GM12878 (cell line): ENCODE measurements at regions not wholly inside any gene's neighbourhood (a gene's known extent, or its start where the extent isn't known, plus 50 kb on each side); places are given as distances from the start of the nearest gene placed in this dataset.

ENCODE experiments used
- ATAC-seq: fragments of 200-7000 bp; cut with Tn5 transposase; 3 replicates; pipeline ENCODE4 v1.9.1; 2020; ENCODE audit warnings: mild to moderate bottlenecking, moderate library complexity
- BruUV-seq: library from RNA; stranded (reverse); fragments of 400-500 nt; replicated peaks from 2 replicates; lab custom pipeline; 2021; lab: Mats Ljungman, UMichigan
- CTCF ChIA-PET: fragments of 300-600 bp; sonication (Branson Sonifier 250); formaldehyde crosslinking; extraction: SDS; loops from one replicate; lab custom pipeline; 2021; ENCODE audit warnings: inconsistent platforms; lab: Yijun Ruan, JAX
- POLR2A ChIA-PET: fragments of 350-600 bp; formaldehyde crosslinking; extraction: SDS; loops from one replicate; lab custom pipeline; 2021; ENCODE audit warnings: inconsistent platforms; lab: Charles Lee
- RAD21 ChIA-PET: fragments of 300-600 bp; sonication (Branson Sonifier 250); formaldehyde crosslinking; loops from one replicate; lab custom pipeline; 2023; ENCODE audit warnings: antibody characterized with exemption; ENCODE audit not compliant: unreplicated experiment; lab: Charles Lee
- SMC1A ChIA-PET: fragments of 300-600 bp; sonication (Branson Sonifier 250); formaldehyde crosslinking; loops from one replicate; lab custom pipeline; 2023; ENCODE audit not compliant: unreplicated experiment, uncharacterized antibody; lab: Charles Lee
- DNase-seq: peaks from one replicate; pipeline ENCODE4 v3.0.0-alpha.2; 2011; ENCODE audit warnings: low read depth, low spot score
- FAIRE-seq: peaks from 3 replicates; lab custom pipeline; 2011; peaks lifted over from hg19 to GRCh38; lab: Jason Lieb, UNC
- H2AFZ ChIP-seq: 2 replicates; pipeline ENCODE4 v1.6.0; 2011; ENCODE audit warnings: low read depth, low read length, control low read depth; ENCODE audit not compliant: control insufficient read depth
- H3K27ac ChIP-seq: 2 replicates; pipeline ENCODE4 v1.5.1; 2011; ENCODE audit warnings: control low read depth; ENCODE audit not compliant: control insufficient read depth, insufficient read depth
- H3K27me3 ChIP-seq, 2 experiments: replicated peaks in 1 of 2; 2 replicates each; pipeline versions ENCODE4 v1.6.0 to v1.6.1; 2011; ENCODE audit warnings: low read length in 1 of 2; ENCODE audit not compliant: control insufficient read depth in 2 of 2, insufficient read depth in 2 of 2
- H3K36me3 ChIP-seq, 2 experiments: 2 replicates each; pipeline ENCODE4 v1.5.1; 2011; ENCODE audit warnings: low read length in 1 of 2; ENCODE audit not compliant: control insufficient read depth in 2 of 2, insufficient read depth in 2 of 2
- H3K4me1 ChIP-seq: 2 replicates; pipeline ENCODE4 v1.6.1; 2011; ENCODE audit warnings: mild to moderate bottlenecking, low read length, moderate library complexity, mixed read lengths; ENCODE audit not compliant: control insufficient read depth, insufficient read depth
- H3K4me2 ChIP-seq: 2 replicates; pipeline ENCODE4 v1.6.0; 2011; ENCODE audit warnings: control low read depth; ENCODE audit not compliant: control insufficient read depth, insufficient read depth
- H3K4me3 ChIP-seq: fragments of 200-600 bp; sonication (generic); 2 replicates; pipeline ENCODE4 v1.5.1; 2016
- H3K79me2 ChIP-seq: 2 replicates; pipeline ENCODE4 v1.6.0; 2011; ENCODE audit warnings: low read length; ENCODE audit not compliant: control insufficient read depth, insufficient read depth
- H3K9ac ChIP-seq: 2 replicates; pipeline ENCODE4 v1.8.0; 2011; ENCODE audit warnings: low read length, control low read depth, mixed read lengths; ENCODE audit not compliant: control insufficient read depth, insufficient read depth
- H3K9me3 ChIP-seq: replicated peaks from 3 replicates; pipeline ENCODE4 v1.5.1; 2011; ENCODE audit warnings: mild to moderate bottlenecking, low read length; ENCODE audit not compliant: control insufficient read depth, insufficient read depth
- H4K20me1 ChIP-seq: 2 replicates; pipeline ENCODE4 v1.6.0; 2011; ENCODE audit not compliant: control insufficient read depth, insufficient read depth
- HDAC6 ChIP-seq: fragments of 200-600 bp; sonication (generic); IDR thresholded peaks from one replicate; pipeline ENCODE4 v1.8.0; 2017; ENCODE audit warnings: antibody characterized with exemption; ENCODE audit not compliant: unreplicated experiment
- KDM1A ChIP-seq: fragments of 200-600 bp; sonication (generic); IDR thresholded peaks from 2 replicates; pipeline ENCODE4 v1.6.1; 2016; ENCODE audit warnings: borderline replicate concordance
- NR2F1 ChIP-seq: fragments of 450-650 bp; conservative IDR thresholded peaks from 2 replicates; pipeline ENCODE4 v1.6.1; 2017; ENCODE audit warnings: mild to moderate bottlenecking
- NRF1 ChIP-seq: conservative IDR thresholded peaks from 2 replicates; pipeline ENCODE4 v1.6.1; 2011; ENCODE audit warnings: mild to moderate bottlenecking, low read depth, low read length, improper control_type of control experiment
- PBX3 ChIP-seq: IDR thresholded peaks from 2 replicates; pipeline ENCODE4 v1.6.1; 2011; ENCODE audit warnings: mild to moderate bottlenecking, low read depth, low read length, moderate library complexity; ENCODE audit not compliant: insufficient replicate concordance
- RAD21 ChIP-seq: IDR thresholded peaks from 2 replicates; pipeline ENCODE4 v1.6.1; 2011; ENCODE audit warnings: mild to moderate bottlenecking, low read depth, low read length, moderate library complexity; ENCODE audit not compliant: insufficient read depth
- ZNF622 ChIP-seq: fragments of 450-650 bp; IDR thresholded peaks from 2 replicates; pipeline ENCODE4 v1.6.1; 2017; ENCODE audit warnings: mild to moderate bottlenecking, inconsistent platforms
- WGBS: methylation state at CpG from one replicate; pipeline ENCODE4 v1.1.6; 2016; ENCODE audit warnings: low lambda C conversion rate; ENCODE audit not compliant: insufficient replicate concordance, insufficient coverage; ENCODE audit errors: missing lambda C conversion rate; 5-methylcytosine and 5-hydroxymethylcytosine counted together
- in situ Hi-C: fragments of 300-500 bp; cut with MboI; formaldehyde crosslinking; loops from 9 replicates; pipeline ENCODE4 v1.14.3; 2018; ENCODE audit warnings: mixed read lengths
- intact Hi-C: fragments of 100-400 bp; cut with micrococcal nuclease; formaldehyde crosslinking; loops from one replicate; pipeline ENCODE4 v1.14.2; 2022; ENCODE audit not compliant: unreplicated experiment
- TF ChIP-seq, protein P1 (sequence below): fragments of 450-650 bp; conservative IDR thresholded peaks from 2 replicates; pipeline ENCODE4 v1.6.1; 2017; ENCODE audit warnings: mild to moderate bottlenecking, moderate library complexity
- TF ChIP-seq, protein P2 (sequence below): fragments of 450-650 bp; IDR thresholded peaks from 2 replicates; pipeline ENCODE4 v1.6.1; 2017; ENCODE audit warnings: low read depth, mild to moderate bottlenecking, moderate library complexity
- TF ChIP-seq, protein P3 (sequence below): fragments of 450-650 bp; IDR thresholded peaks from 2 replicates; pipeline ENCODE4 v1.6.1; 2017; ENCODE audit warnings: antibody characterized with exemption, mild to moderate bottlenecking, moderate library complexity
- TF ChIP-seq, protein P4 (sequence below): fragments of 450-650 bp; IDR thresholded peaks from 2 replicates; pipeline ENCODE4 v1.6.1; 2017; ENCODE audit warnings: borderline replicate concordance

DNA sequence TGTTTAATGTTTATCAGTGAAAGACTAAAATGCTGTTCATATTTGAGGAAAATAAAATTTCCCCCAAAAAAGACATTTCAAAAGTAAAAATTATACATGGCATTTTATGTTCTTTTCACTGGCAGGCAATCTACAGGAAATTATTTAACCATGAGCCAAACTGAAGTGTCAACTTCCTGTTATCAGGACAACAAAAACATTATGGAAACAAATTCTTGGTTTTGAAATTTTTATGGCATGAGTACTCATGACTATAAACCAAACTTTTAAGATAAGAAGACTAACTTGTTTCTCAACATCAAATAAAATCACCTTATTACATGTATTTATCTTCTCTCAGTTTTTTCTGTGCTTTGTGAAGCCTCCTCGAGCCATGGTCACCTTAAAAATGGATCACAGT, 698.6 kb downstream of the LTN1 start (continued):
- TF ChIP-seq NRF1: no peak
- TF ChIP-seq ZNF622: no peak

- FAIRE-seq: no peak
- ChIA-PET SMC1A (no interaction called here), POLR2A (no interaction called here), RAD21 (no interaction called here), CTCF (no interaction called here)
- 0% methylated on average over 4 of the region's 4 CpGs for WGBS
- Histone ChIP-seq H3K4me1 (no peaks in the 10 kb centered on the region), H4K20me1 (no peaks in the 10 kb centered on the region), H3K9ac (no peak overlapping the region), H3K27me3 (no peaks in the 10 kb centered on the region), H3K4me2 (no peak overlapping the region), H3K4me3 (no peak overlapping the region), H3K9me3 (no peaks in the 10 kb centered on the region; the same call in 2 of the 3 replicates), H3K36me3 (no peaks in the 10 kb centered on the region), H3K79me2 (no peaks in the 10 kb centered on the region), H3K27ac (no peak overlapping the region), H2AFZ (no peak overlapping the region)
- ATAC-seq: no peak
- no peak for DNase-seq
- in situ Hi-C loops: no loop called here
- BruUV-seq: no TSS peak
- intact Hi-C loops: no loop called here
- TF ChIP-seq, protein P1, sequence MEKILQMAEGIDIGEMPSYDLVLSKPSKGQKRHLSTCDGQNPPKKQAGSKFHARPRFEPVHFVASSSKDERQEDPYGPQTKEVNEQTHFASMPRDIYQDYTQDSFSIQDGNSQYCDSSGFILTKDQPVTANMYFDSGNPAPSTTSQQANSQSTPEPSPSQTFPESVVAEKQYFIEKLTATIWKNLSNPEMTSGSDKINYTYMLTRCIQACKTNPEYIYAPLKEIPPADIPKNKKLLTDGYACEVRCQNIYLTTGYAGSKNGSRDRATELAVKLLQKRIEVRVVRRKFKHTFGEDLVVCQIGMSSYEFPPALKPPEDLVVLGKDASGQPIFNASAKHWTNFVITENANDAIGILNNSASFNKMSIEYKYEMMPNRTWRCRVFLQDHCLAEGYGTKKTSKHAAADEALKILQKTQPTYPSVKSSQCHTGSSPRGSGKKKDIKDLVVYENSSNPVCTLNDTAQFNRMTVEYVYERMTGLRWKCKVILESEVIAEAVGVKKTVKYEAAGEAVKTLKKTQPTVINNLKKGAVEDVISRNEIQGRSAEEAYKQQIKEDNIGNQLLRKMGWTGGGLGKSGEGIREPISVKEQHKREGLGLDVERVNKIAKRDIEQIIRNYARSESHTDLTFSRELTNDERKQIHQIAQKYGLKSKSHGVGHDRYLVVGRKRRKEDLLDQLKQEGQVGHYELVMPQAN: no peak
- no peak for TF ChIP-seq PBX3
- TF ChIP-seq NR2F1: no peak
- TF ChIP-seq, protein P2, sequence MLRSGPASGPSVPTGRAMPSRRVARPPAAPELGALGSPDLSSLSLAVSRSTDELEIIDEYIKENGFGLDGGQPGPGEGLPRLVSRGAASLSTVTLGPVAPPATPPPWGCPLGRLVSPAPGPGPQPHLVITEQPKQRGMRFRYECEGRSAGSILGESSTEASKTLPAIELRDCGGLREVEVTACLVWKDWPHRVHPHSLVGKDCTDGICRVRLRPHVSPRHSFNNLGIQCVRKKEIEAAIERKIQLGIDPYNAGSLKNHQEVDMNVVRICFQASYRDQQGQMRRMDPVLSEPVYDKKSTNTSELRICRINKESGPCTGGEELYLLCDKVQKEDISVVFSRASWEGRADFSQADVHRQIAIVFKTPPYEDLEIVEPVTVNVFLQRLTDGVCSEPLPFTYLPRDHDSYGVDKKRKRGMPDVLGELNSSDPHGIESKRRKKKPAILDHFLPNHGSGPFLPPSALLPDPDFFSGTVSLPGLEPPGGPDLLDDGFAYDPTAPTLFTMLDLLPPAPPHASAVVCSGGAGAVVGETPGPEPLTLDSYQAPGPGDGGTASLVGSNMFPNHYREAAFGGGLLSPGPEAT: no peak
- TF ChIP-seq HDAC6: no peak
- TF ChIP-seq RAD21: no peak
- TF ChIP-seq, protein P3, sequence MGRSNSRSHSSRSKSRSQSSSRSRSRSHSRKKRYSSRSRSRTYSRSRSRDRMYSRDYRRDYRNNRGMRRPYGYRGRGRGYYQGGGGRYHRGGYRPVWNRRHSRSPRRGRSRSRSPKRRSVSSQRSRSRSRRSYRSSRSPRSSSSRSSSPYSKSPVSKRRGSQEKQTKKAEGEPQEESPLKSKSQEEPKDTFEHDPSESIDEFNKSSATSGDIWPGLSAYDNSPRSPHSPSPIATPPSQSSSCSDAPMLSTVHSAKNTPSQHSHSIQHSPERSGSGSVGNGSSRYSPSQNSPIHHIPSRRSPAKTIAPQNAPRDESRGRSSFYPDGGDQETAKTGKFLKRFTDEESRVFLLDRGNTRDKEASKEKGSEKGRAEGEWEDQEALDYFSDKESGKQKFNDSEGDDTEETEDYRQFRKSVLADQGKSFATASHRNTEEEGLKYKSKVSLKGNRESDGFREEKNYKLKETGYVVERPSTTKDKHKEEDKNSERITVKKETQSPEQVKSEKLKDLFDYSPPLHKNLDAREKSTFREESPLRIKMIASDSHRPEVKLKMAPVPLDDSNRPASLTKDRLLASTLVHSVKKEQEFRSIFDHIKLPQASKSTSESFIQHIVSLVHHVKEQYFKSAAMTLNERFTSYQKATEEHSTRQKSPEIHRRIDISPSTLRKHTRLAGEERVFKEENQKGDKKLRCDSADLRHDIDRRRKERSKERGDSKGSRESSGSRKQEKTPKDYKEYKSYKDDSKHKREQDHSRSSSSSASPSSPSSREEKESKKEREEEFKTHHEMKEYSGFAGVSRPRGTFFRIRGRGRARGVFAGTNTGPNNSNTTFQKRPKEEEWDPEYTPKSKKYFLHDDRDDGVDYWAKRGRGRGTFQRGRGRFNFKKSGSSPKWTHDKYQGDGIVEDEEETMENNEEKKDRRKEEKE: no peak
- no peak for TF ChIP-seq KDM1A
- TF ChIP-seq, protein P4, sequence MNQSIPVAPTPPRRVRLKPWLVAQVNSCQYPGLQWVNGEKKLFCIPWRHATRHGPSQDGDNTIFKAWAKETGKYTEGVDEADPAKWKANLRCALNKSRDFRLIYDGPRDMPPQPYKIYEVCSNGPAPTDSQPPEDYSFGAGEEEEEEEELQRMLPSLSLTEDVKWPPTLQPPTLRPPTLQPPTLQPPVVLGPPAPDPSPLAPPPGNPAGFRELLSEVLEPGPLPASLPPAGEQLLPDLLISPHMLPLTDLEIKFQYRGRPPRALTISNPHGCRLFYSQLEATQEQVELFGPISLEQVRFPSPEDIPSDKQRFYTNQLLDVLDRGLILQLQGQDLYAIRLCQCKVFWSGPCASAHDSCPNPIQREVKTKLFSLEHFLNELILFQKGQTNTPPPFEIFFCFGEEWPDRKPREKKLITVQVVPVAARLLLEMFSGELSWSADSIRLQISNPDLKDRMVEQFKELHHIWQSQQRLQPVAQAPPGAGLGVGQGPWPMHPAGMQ: no peak
Observed at GRCh38 chr21:28283641-28284490, 708.8 kb downstream of the LTN1 start.
